ENCODE measurements at regions not wholly inside any gene's neighbourhood (a gene's known extent, or its start where the extent isn't known, plus 50 kb on each side); places are given as distances from the start of the nearest gene placed in this dataset.

- no peak for TF ChIP-seq CTCF (IDR thresholded peaks at IDR 0.05; ENCODE audit: unreplicated experiment)
- Mint-ChIP-seq H3K27ac (peak overlapping the region; percentile 53), H3K27me3 (ENCODE audit: low read depth) (peaks cover 29% of the 10 kb centered on the region), H3K4me1 (peaks cover 17% of the 10 kb centered on the region), H3K4me3 (no peak overlapping the region), H3K36me3 (no peaks in the 10 kb centered on the region), H3K9me3 (no peaks in the 10 kb centered on the region)
- DNase-seq (ENCODE audit: low spot score in 2 of 2, unreplicated experiment in 2 of 2): no peak
Observed at GRCh38 chr20:4341804-4342485, 92.9 kb upstream of the ADRA1D start.

- Mint-ChIP-seq H3K9me3 (no peaks in the 10 kb centered on the region), H3K4me1 (no peaks in the 10 kb centered on the region), H3K4me3 (no peak overlapping the region), H3K27me3 (ENCODE audit: low read depth) (peaks cover 24% of the 10 kb centered on the region), H3K36me3 (no peaks in the 10 kb centered on the region), H3K27ac (no peak overlapping the region)
- no peak for TF ChIP-seq CTCF (IDR thresholded peaks at IDR 0.05; ENCODE audit: unreplicated experiment)
- DNase-seq (ENCODE audit: low spot score in 2 of 2, unreplicated experiment in 2 of 2): no peak
Observed at GRCh38 chr20:4335722-4336121, 86.6 kb upstream of the ADRA1D start.

GRCh38 chr20:4332121-4332860 lies 83.2 kb upstream of the ADRA1D start:
- Mint-ChIP-seq H3K36me3 (no peaks in the 10 kb centered on the region), H3K9me3 (peaks cover 4% of the 10 kb centered on the region), H3K27ac (no peak overlapping the region), H3K4me3 (no peak overlapping the region), H3K27me3 (ENCODE audit: low read depth) (peaks cover 11% of the 10 kb centered on the region), H3K4me1 (no peaks in the 10 kb centered on the region)
- TF ChIP-seq CTCF (IDR thresholded peaks at IDR 0.05; ENCODE audit: unreplicated experiment): no peak
- no peak for DNase-seq (ENCODE audit: low spot score in 2 of 2, unreplicated experiment in 2 of 2)

- Mint-ChIP-seq H3K27me3 (ENCODE audit: low read depth) (peaks cover 8% of the 10 kb centered on the region), H3K36me3 (no peaks in the 10 kb centered on the region), H3K4me1 (no peaks in the 10 kb centered on the region), H3K9me3 (peaks cover 11% of the 10 kb centered on the region), H3K27ac (no peak overlapping the region), H3K4me3 (no peak overlapping the region)
- DNase-seq (ENCODE audit: low spot score in 2 of 2, unreplicated experiment in 2 of 2): no peak
- no peak for TF ChIP-seq CTCF (IDR thresholded peaks at IDR 0.05; ENCODE audit: unreplicated experiment)
Observed at GRCh38 chr20:4330011-4330410, 80.9 kb upstream of the ADRA1D start.

GRCh38 chr20:4329232-4329631 lies 80.1 kb upstream of the ADRA1D start:
- peaks cover 7% of the 10 kb centered on the region for H3K27me3 Mint-ChIP-seq (ENCODE audit: low read depth)
- TF ChIP-seq CTCF (IDR thresholded peaks at IDR 0.05; ENCODE audit: unreplicated experiment): no peak
- peaks cover 11% of the 10 kb centered on the region for H3K9me3 Mint-ChIP-seq
- no peaks in the 10 kb centered on the region for H3K4me1 Mint-ChIP-seq
- no peak overlapping the region for H3K4me3 Mint-ChIP-seq
- DNase-seq (ENCODE audit: low spot score in 2 of 2, unreplicated experiment in 2 of 2): no peak
- no peak overlapping the region for H3K27ac Mint-ChIP-seq
- no peaks in the 10 kb centered on the region for H3K36me3 Mint-ChIP-seq

Measured in mesothelial cell of epicardium (in vitro differentiated cells).